Calu3 (cell line): ENCODE measurements at regions not wholly inside any gene's neighbourhood (a gene's known extent, or its start where the extent isn't known, plus 50 kb on each side); places are given as distances from the start of the nearest gene placed in this dataset.

Source experiments
- BruUV-seq: library from RNA; stranded (reverse); fragments of 400-500 nt; replicated peaks from 2 replicates; lab custom pipeline; 2021; lab: Mats Ljungman, UMichigan
- CTCF ChIA-PET: fragments of 300-600 bp; sonication (Branson Sonifier 250); formaldehyde crosslinking; loops from one replicate; lab custom pipeline; 2022; ENCODE audit warnings: antibody characterized with exemption; lab: Charles Lee
- DNase-seq: peaks from one replicate; pipeline ENCODE4 v3.0.0; 2022
- H3K27ac Mint-ChIP-seq: one replicate; pipeline ENCODE4 v1.8.0; 2022; ENCODE audit warnings: mixed read lengths; ENCODE audit not compliant: unreplicated experiment
- H3K27me3 Mint-ChIP-seq: one replicate; pipeline ENCODE4 v1.8.0; 2022; ENCODE audit warnings: mixed read lengths; ENCODE audit not compliant: unreplicated experiment
- H3K36me3 Mint-ChIP-seq: one replicate; pipeline ENCODE4 v1.8.0; 2022; ENCODE audit warnings: mild to moderate bottlenecking, moderate library complexity, mixed read lengths; ENCODE audit not compliant: insufficient read depth, unreplicated experiment
- H3K4me1 Mint-ChIP-seq: one replicate; pipeline ENCODE4 v1.8.0; 2022; ENCODE audit warnings: mild to moderate bottlenecking, low read depth, mixed read lengths; ENCODE audit not compliant: unreplicated experiment
- H3K4me3 Mint-ChIP-seq: one replicate; pipeline ENCODE4 v1.8.0; 2022; ENCODE audit warnings: mild to moderate bottlenecking, low read depth, moderate library complexity, mixed read lengths; ENCODE audit not compliant: unreplicated experiment
- H3K9me3 Mint-ChIP-seq: one replicate; pipeline ENCODE4 v1.8.0; 2022; ENCODE audit warnings: low read depth, mixed read lengths; ENCODE audit not compliant: unreplicated experiment
- intact Hi-C: fragments of 100-400 bp; cut with micrococcal nuclease; formaldehyde crosslinking; loops from one replicate; pipeline ENCODE4 v1.10.0; 2022; ENCODE audit not compliant: unreplicated experiment
- TF ChIP-seq, protein P1 (sequence below): fragments of 200-600 bp; IDR thresholded peaks from one replicate; pipeline ENCODE4 v1.8.0; 2022; ENCODE audit warnings: antibody characterized with exemption; ENCODE audit not compliant: unreplicated experiment

GRCh38 chr1:238205045-238205662 lies 314.4 kb upstream of the ZP4 start:
- CTCF ChIA-PET = no interaction called here
- BruUV-seq = no TSS peak

DNA sequence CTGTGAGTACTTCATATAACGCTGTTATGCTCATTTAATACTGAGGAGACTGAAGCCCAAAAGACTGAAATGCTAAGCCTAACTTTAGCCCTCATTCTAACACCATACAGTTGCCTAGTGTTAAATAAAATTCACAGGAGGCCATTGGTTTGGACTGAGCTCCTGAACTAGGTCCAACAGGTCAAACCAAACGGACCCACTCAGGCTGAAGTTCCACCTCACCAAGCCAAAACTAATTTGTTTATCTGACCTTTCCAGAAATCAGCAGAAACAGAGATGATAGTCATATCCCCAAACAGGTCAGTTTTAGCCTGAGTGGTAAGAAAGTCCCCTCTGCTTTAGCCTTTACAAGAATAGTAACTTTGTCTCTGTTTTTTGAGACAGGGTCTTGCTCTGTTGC lies 311.3 kb upstream of the ZP4 start:
- Mint-ChIP-seq H3K4me1 (no peaks in the 10 kb centered on the region), H3K36me3 (no peaks in the 10 kb centered on the region), H3K9me3 (peaks cover 2% of the 10 kb centered on the region), H3K27ac (no peak overlapping the region), H3K27me3 (no peaks in the 10 kb centered on the region), H3K4me3 (no peak overlapping the region)
- DNase-seq = no peak
- TF ChIP-seq, protein P1, sequence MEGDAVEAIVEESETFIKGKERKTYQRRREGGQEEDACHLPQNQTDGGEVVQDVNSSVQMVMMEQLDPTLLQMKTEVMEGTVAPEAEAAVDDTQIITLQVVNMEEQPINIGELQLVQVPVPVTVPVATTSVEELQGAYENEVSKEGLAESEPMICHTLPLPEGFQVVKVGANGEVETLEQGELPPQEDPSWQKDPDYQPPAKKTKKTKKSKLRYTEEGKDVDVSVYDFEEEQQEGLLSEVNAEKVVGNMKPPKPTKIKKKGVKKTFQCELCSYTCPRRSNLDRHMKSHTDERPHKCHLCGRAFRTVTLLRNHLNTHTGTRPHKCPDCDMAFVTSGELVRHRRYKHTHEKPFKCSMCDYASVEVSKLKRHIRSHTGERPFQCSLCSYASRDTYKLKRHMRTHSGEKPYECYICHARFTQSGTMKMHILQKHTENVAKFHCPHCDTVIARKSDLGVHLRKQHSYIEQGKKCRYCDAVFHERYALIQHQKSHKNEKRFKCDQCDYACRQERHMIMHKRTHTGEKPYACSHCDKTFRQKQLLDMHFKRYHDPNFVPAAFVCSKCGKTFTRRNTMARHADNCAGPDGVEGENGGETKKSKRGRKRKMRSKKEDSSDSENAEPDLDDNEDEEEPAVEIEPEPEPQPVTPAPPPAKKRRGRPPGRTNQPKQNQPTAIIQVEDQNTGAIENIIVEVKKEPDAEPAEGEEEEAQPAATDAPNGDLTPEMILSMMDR = no peak
- intact Hi-C loops = no loop called here
- BruUV-seq = no TSS peak
- CTCF ChIA-PET = no interaction called here

More at GRCh38 chr1:238205045-238205662, 314.4 kb upstream of the ZP4 start:
- Mint-ChIP-seq H3K4me1 (no peaks in the 10 kb centered on the region), H3K27me3 (no peaks in the 10 kb centered on the region), H3K9me3 (peaks cover 4% of the 10 kb centered on the region), H3K36me3 (no peaks in the 10 kb centered on the region), H3K4me3 (no peak overlapping the region), H3K27ac (no peak overlapping the region)
- no peak for DNase-seq
- TF ChIP-seq, protein P1 = no peak
- intact Hi-C loops = no loop called here

- no peak for DNase-seq
- Mint-ChIP-seq H3K4me3 (no peak overlapping the region), H3K4me1 (no peaks in the 10 kb centered on the region), H3K36me3 (no peaks in the 10 kb centered on the region), H3K27me3 (no peaks in the 10 kb centered on the region), H3K27ac (no peak overlapping the region), H3K9me3 (peaks cover 4% of the 10 kb centered on the region)
- intact Hi-C loops = no loop called here
- TF ChIP-seq, protein P1 = no peak
- CTCF ChIA-PET = no interaction called here
- BruUV-seq = no TSS peak
Measured at GRCh38 chr1:238199325-238199724, 308.6 kb upstream of the ZP4 start.

DNA sequence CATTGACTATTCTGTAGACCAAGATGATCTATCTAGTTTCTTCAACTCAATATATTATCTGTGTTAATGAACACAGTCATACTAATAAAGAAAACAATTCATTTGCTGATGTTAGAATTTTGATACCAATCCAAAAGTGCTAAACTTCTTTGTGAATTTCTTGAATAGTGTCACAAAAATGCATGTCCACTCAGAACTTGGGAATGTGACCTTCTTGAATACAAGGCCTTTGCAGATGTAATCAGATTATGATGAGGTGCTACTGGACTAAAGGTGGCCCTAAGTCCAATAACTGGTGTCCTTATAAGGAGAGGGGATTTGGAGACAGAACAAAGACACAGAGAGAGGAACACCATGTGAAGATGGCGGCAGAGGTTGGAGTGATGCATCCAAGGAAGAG lies 305.8 kb upstream of the ZP4 start:
- Mint-ChIP-seq H3K36me3 (no peaks in the 10 kb centered on the region), H3K4me3 (no peak overlapping the region), H3K9me3 (peaks cover 4% of the 10 kb centered on the region), H3K27ac (no peak overlapping the region), H3K27me3 (no peaks in the 10 kb centered on the region), H3K4me1 (no peaks in the 10 kb centered on the region)
- DNase-seq = no peak
- TF ChIP-seq, protein P1 = no peak
- BruUV-seq = no TSS peak
- intact Hi-C loops = no loop called here
- CTCF ChIA-PET = no interaction called here
